GM21390 (cell line): ENCODE measurements at regions not wholly inside any gene's neighbourhood (a gene's known extent, or its start where the extent isn't known, plus 50 kb on each side); places are given as distances from the start of the nearest gene placed in this dataset.

Experiments
- ATAC-seq: cut with Tn5 transposase; IDR thresholded peaks from one replicate; pipeline ENCODE4 v1.9.1; 2021; ENCODE audit not compliant: unreplicated experiment

GRCh38 chr20:24199501-24199900, 210.9 kb upstream of the GGTLC1 start:
- ATAC-seq: no peak

GRCh38 chr20:24194143-24194542, 205.6 kb upstream of the GGTLC1 start:
- no peak for ATAC-seq

- no peak for ATAC-seq
These were observed 202.3 kb upstream of the GGTLC1 start for GRCh38 chr20:24190905-24191304.

- ATAC-seq: no peak
These were observed 197.2 kb upstream of the GGTLC1 start for GRCh38 chr20:24185791-24186190.

GRCh38 chr20:24181151-24181550, 192.6 kb upstream of the GGTLC1 start:
- no peak for ATAC-seq

- ATAC-seq: no peak
These were observed 180.7 kb upstream of the GGTLC1 start for GRCh38 chr20:24169256-24169655.

- ATAC-seq: no peak
These were observed 177.8 kb upstream of the GGTLC1 start for GRCh38 chr20:24166412-24166811.

- no peak for ATAC-seq
These were observed 177.5 kb upstream of the GGTLC1 start for GRCh38 chr20:24166123-24166381.

GRCh38 chr20:24165301-24166122, 176.9 kb upstream of the GGTLC1 start:
- ATAC-seq: no peak

GRCh38 chr20:24164360-24164759, 175.8 kb upstream of the GGTLC1 start:
- ATAC-seq: no peak

- ATAC-seq: no peak
These were observed 174.9 kb upstream of the GGTLC1 start for GRCh38 chr20:24163506-24163905.

GRCh38 chr20:24160563-24161281, 172.1 kb upstream of the GGTLC1 start:
- ATAC-seq: no peak

- no peak for ATAC-seq
These were observed 169.7 kb upstream of the GGTLC1 start for GRCh38 chr20:24158281-24158680.

GRCh38 chr20:24157213-24157612, 168.6 kb upstream of the GGTLC1 start:
- no peak for ATAC-seq

GRCh38 chr20:24153101-24154040, 164.8 kb upstream of the GGTLC1 start:
- no peak for ATAC-seq

GRCh38 chr20:24151621-24152294, 163.2 kb upstream of the GGTLC1 start:
- no peak for ATAC-seq

- ATAC-seq: no peak
These were observed 161.8 kb upstream of the GGTLC1 start for GRCh38 chr20:24150406-24150805.

GRCh38 chr20:24149881-24150307, 161.3 kb upstream of the GGTLC1 start:
- ATAC-seq: no peak

GRCh38 chr20:24149175-24149574, 160.6 kb upstream of the GGTLC1 start:
- ATAC-seq: no peak

GRCh38 chr20:24148372-24148771, 159.8 kb upstream of the GGTLC1 start:
- peak; percentile 69 for ATAC-seq

- ATAC-seq: no peak
These were observed 159.4 kb upstream of the GGTLC1 start for GRCh38 chr20:24147961-24148360.
